ENCODE measurements at regions not wholly inside any gene's neighbourhood (a gene's known extent, or its start where the extent isn't known, plus 50 kb on each side); places are given as distances from the start of the nearest gene placed in this dataset.

- TF ChIP-seq, protein P1, sequence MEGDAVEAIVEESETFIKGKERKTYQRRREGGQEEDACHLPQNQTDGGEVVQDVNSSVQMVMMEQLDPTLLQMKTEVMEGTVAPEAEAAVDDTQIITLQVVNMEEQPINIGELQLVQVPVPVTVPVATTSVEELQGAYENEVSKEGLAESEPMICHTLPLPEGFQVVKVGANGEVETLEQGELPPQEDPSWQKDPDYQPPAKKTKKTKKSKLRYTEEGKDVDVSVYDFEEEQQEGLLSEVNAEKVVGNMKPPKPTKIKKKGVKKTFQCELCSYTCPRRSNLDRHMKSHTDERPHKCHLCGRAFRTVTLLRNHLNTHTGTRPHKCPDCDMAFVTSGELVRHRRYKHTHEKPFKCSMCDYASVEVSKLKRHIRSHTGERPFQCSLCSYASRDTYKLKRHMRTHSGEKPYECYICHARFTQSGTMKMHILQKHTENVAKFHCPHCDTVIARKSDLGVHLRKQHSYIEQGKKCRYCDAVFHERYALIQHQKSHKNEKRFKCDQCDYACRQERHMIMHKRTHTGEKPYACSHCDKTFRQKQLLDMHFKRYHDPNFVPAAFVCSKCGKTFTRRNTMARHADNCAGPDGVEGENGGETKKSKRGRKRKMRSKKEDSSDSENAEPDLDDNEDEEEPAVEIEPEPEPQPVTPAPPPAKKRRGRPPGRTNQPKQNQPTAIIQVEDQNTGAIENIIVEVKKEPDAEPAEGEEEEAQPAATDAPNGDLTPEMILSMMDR (IDR thresholded peaks at IDR 0.05) = no peak
- TF ChIP-seq EP300 (IDR thresholded peaks at IDR 0.05; ENCODE audit: low read depth) (no peak), POLR2A (IDR thresholded peaks at IDR 0.05) (no peak), POLR2AphosphoS5 (IDR thresholded peaks at IDR 0.05) (no peak)
Observed at GRCh38 chr4:104063341-104063740, 343.6 kb upstream of the TACR3 start.

All from transverse colon (tissue), 4 donors.